Mononuclear cell (primary cell): ENCODE measurements at regions not wholly inside any gene's neighbourhood (a gene's known extent, or its start where the extent isn't known, plus 50 kb on each side); places are given as distances from the start of the nearest gene placed in this dataset.
A peak's percentile ranks its signal among the peaks of the same experiment; 100 is the strongest.

ENCODE experiments used
- H3K27me3 ChIP-seq: 2 replicates; pipeline ENCODE4 v1.6.0; 2011; ENCODE audit warnings: low read length, control low read depth; ENCODE audit not compliant: insufficient read depth
- H3K4me1 ChIP-seq: 2 replicates; pipeline ENCODE4 v1.5.1; 2011; ENCODE audit warnings: mild to moderate bottlenecking, low read length, control low read depth; ENCODE audit not compliant: insufficient read depth
- H3K4me3 ChIP-seq: 2 replicates; pipeline ENCODE4 v1.5.1; 2011; ENCODE audit warnings: mild to moderate bottlenecking, low read length, moderate library complexity
- H3K9me3 ChIP-seq: 2 replicates; pipeline ENCODE4 v1.5.1; 2011; ENCODE audit warnings: low read depth, mild to moderate bottlenecking, control low read depth, low read length

DNA sequence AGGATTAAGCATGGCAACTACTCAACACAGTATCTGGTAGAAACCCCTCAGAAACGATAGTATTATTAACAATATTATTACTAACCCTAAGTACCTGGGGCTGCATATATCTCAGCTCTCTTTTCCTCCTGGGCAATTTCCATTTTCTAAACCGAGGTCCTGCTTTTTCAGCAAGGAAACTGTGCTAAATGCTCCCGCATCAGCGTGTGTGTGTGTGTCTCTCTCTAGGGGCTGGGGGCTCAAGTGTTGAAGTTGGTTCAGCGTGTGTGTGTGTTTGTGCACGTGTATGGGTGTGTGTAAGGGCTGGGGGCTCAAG, 169.3 kb upstream of the MAF start:
- peak overlapping the region; percentile 53 for H3K4me3 ChIP-seq
- H3K27me3 ChIP-seq = no peaks in the 10 kb centered on the region

DNA sequence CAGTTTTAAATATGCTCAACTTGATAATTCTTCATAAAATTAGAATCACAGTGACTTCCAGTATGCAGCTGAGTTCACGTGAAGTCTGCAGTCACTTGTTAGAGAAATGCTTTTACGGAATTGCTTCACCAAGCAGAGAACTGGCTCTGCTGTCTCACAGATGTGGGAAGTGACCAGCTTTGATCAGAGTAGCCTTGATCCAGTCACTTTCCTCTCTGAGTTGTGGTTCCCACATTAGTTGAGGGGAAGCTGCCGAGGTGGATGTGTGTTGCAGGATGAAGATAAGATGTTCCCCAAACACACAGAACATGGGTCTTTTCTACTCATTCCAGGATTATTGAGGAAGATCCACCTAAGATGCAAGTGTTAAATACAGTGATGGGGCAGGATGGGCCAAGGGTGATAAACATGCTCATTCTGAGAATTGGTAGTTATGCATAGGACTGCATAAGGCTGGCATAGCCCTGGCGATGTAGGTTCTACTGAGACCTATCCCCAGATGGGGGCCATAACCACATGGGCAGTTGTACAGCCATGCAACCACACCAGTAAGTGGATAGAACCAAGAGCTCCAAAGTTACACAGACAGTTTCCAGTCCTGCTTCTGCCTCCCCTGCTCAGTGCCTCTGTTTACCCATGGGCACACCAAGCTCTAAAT, 168.9 kb upstream of the MAF start:
- H3K4me3 ChIP-seq = no peak overlapping the region
- H3K4me1 ChIP-seq = peaks cover 13% of the 10 kb centered on the region
- no peaks in the 10 kb centered on the region for H3K27me3 ChIP-seq
- no peaks in the 10 kb centered on the region for H3K9me3 ChIP-seq

More for the DNA sequence above, 169.3 kb upstream of the MAF start:
- H3K9me3 ChIP-seq = no peaks in the 10 kb centered on the region
- peaks cover 13% of the 10 kb centered on the region for H3K4me1 ChIP-seq

DNA sequence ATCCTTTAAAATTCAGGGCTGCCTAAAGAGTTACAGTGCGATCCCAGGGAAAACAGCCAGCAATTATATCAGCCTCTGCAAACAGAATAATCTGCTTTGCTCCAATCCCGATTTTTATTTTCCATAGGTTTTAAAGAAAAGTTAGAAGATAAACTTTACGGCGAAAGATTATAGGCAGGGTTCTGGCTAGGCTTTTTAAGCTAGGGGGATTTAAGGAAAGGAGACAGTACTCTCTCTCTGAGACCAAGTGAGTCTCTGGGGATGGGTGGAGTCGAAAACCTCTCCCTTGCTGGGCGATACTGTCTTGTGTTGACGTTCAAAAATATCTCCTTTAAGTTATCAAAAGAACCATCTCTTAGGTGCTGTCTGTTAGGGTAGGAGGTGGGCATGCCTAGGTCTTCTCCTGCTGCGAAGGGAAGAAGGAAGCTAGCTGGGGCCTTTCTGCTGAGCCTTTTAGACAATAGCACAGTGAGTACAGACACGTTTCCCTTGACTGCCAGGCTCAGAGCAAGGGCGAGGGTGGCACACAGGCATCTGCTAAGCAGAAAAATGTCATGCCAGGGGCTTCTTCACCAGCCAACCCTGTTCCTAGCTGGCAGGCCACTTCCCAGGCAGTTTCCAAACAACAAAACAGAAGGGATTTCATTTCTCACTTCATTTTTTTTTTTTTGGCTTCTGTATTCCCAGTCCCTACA, 167.9 kb upstream of the MAF start:
- Histone ChIP-seq H3K9me3 (no peaks in the 10 kb centered on the region), H3K27me3 (no peaks in the 10 kb centered on the region), H3K4me1 (peaks cover 13% of the 10 kb centered on the region), H3K4me3 (no peak overlapping the region)

DNA sequence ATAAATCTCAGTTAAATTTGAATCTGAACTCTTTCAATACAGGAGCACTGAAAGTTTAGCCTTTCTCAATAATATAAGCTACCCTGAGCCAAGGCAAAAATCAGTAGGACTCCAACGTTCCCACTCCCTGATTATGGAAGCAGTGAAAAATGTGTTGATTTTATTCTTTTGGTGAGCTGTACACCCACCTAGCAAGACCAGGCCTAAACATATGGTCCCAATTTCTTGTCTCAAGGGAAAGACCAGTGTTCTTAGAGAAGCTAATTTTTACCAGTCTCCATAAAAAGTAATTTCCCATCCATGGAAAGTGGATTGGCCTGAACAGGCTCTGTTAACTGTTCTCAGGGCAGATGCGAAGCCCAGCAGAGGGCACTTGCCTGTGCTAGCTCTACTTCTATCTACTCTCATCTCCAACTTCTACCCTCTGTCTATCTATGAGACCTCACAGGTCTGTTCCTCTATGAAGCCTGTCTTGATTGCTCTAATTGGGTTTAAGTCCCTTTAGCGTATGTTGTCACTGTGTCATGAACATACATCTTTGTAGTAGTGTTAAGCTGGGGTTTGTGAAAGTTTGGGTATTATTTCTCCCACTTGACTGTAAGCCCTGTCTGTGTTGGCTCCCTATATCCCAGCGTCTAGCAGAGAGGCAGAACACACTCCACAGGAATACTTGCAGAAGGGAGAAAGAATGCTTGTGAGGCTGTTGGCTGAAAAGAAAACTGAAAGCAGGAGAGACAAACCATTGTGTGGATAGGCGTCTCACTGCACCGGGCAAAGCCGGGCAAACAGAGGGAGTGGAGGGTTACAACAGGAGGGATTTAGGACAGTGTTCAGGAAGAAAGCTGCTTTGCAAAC, 167.1 kb upstream of the MAF start:
- H3K4me3 ChIP-seq = no peak overlapping the region
- H3K27me3 ChIP-seq = no peaks in the 10 kb centered on the region
- peaks cover 13% of the 10 kb centered on the region for H3K4me1 ChIP-seq
- H3K9me3 ChIP-seq = no peaks in the 10 kb centered on the region

DNA sequence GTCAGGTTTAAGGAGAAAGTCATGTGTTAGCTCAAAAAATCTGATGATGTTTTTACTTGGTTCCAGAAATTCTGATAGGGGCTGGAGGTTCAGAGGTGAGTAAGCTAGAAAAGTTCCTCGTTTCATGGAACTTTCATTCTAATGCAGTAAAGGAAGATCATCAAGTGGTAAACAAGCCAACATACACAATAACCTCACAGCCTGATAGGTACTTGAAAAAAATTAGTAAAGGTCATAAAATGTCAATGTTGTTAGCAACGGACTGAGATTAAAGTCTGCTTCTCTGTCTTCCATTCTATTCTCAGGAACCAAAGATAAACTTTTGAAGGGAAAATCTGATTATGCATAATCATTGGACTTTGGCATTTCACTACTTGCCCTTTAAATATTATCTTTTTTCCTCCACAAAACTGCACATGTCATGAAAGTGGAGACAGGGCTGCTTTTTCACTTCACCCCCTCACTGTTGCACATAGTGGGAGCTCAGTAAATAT, 165.4 kb upstream of the MAF start:
- Histone ChIP-seq H3K4me1 (peaks cover 12% of the 10 kb centered on the region), H3K27me3 (no peaks in the 10 kb centered on the region), H3K4me3 (no peak overlapping the region), H3K9me3 (no peaks in the 10 kb centered on the region)

DNA sequence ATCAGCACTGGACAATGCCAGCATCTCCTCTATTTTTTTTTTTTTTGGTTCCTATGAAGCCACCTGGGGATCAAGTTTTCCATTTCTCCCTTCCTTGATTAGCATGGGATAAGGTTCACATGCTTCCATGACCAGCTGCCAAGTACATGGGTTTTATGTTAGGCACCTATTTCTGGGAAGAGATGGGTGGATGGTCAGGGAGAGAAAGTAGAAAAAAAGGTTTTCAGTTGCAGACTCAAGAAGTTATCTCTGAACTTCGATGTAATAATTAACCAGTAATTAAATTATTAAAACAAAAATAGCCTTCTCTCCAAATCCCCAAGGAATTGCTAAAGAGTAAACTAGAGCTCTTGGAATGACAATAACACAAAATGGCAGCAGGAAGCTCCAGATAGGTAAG, 164.9 kb upstream of the MAF start:
- H3K4me1 ChIP-seq = peaks cover 8% of the 10 kb centered on the region
- H3K27me3 ChIP-seq = no peaks in the 10 kb centered on the region
- no peaks in the 10 kb centered on the region for H3K9me3 ChIP-seq
- no peak overlapping the region for H3K4me3 ChIP-seq

DNA sequence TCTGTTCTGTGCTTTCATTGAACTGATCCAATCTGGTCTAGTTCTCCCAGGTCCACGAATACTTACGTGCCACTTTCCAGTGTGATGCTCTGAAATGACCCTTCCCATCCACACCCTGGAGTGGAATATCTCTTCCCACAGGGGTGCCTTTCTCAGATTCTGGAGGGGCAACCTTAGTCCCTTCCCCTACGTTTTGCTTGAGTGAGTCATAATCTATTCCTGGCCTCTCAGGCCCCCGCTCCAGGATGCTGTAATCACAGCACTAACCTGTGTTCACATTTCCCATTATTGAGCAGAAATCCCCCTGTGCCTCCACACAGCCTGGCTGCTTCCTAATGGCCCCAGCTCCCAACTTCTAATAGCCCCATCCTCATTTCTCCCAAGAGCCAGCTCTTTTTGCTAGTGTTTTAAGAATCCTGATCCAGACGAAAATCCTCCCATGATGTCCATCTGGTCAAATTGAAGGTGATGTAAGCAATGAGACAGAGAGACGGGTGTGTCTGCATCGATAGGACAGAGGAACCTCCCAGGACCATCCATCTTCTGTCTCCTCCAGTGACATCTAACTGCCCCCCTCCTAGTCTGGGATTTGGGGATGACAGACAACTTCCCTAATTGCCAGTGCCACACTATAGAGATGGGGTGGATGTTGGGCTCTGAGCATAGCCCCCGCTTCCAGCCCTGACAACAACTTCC, 164.0 kb upstream of the MAF start:
- Histone ChIP-seq H3K4me3 (no peak overlapping the region), H3K9me3 (no peaks in the 10 kb centered on the region), H3K4me1 (peaks cover 1% of the 10 kb centered on the region), H3K27me3 (no peaks in the 10 kb centered on the region)

DNA sequence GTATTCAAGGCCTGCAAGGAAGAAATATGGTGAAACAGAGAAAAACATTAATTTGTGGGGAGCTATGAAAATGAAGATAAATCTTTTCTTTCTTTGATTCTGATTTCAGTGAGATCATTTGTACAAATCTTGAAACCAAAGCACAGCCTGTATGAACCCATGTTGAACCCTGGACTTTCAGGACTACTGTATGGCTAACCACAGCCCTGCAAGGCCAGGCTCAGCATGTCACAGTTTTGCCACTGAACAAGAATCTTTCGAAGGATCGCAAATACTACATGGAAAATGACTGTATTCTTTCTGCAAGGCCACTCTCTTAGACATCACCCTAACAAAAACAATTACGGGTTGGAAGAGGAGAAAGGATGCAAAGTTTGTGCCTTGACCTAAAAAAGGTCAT, 161.7 kb upstream of the MAF start:
- Histone ChIP-seq H3K4me3 (no peak overlapping the region), H3K9me3 (no peaks in the 10 kb centered on the region), H3K27me3 (no peaks in the 10 kb centered on the region), H3K4me1 (no peaks in the 10 kb centered on the region)

DNA sequence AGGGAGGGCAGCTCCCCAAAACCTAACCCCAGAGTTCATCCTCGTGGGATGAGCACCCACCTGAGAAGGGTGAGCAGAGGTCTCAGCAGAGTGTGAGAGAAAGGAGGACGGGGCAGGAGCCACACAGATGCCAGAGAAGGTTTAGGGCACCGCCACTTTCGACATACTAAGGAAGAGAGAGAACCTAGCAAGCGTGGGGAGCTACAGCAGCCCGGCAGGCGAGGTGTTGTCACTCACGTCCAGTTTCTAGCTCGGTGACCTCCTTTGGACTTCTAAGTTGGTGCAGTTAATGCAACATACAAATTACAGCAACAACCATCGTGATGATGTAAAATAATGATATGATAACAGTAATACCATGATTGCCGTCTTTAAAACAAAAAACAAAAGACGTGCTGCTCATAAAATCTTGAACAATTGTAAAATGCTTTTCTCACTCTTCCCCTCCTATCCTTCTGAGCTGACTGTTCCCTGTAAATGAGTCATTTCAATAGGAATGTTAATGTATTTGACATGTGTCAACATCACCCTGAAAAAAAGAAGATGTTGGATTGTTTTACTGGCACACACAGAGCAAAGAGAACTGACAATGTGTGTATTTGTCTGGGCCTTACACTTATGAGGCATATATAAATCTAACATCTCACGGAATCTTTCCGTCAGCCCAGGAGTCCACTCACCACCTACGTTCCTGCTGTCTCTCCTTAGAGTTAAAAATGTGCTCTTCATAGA, 158.2 kb upstream of the MAF start:
- no peaks in the 10 kb centered on the region for H3K4me1 ChIP-seq
- H3K4me3 ChIP-seq = no peak overlapping the region
- H3K9me3 ChIP-seq = no peaks in the 10 kb centered on the region

DNA sequence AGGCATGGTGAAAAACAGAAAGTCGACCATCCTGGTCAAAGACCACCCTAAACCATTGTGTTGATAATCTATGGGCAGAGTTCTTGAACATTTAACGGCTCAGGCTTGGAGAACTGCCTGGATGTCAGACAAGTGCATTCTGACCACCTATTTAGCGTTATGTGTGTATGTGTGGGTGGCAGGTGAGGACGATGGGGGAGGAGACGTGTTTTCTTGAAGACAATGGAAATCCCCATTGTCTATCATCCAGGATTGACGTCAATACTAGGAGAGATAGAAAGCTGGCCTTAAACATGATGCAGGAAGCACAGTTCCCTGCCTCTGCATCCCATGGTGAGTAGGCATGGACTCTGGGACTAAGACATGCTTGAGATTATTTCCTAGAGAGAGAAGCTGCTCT, 157.4 kb upstream of the MAF start:
- Histone ChIP-seq H3K4me1 (no peaks in the 10 kb centered on the region), H3K27me3 (no peaks in the 10 kb centered on the region), H3K4me3 (no peak overlapping the region), H3K9me3 (no peaks in the 10 kb centered on the region)

More for the DNA sequence above, 158.2 kb upstream of the MAF start:
- no peaks in the 10 kb centered on the region for H3K27me3 ChIP-seq

DNA sequence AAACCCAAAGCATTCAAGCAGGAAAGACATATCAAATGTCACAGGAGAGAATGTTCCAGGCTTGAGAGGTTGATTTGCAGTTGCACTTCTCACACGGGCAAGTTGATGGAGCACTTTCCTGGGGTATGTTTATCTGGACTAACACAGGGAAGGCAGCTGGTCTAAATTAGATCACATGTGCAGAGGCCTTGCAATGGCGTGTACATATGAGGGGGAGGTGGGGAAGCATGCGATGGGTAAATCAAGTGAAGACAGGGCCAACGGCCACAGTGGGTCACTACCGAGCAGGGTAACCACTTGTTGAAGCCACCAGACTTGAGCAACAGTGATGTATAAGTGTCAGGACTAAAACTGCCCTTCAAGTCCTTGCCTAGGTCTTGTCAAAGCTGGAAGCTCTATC, 156.6 kb upstream of the MAF start:
- H3K27me3 ChIP-seq = no peaks in the 10 kb centered on the region
- H3K9me3 ChIP-seq = no peaks in the 10 kb centered on the region
- no peaks in the 10 kb centered on the region for H3K4me1 ChIP-seq
- no peak overlapping the region for H3K4me3 ChIP-seq

DNA sequence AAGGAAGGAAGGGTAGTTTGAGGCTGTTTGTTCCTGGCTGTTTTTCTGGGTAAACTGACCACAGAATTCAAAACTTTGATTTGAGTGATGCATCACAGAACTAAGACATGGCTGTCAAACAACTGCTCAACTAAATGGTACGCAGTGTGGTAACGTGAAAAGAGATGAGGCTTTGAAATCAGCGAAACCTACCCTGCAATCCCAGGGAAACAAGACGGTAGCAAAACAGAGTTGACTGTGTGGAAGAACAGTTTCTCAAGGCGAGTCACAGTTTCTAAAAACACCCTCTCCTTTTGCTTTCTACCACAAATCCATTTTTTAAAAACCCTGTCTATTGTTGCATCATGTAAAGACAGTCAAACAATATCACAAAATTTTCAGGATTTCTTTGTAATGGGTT, 156.0 kb upstream of the MAF start:
- Histone ChIP-seq H3K4me3 (no peak overlapping the region), H3K27me3 (no peaks in the 10 kb centered on the region), H3K9me3 (no peaks in the 10 kb centered on the region), H3K4me1 (no peaks in the 10 kb centered on the region)

DNA sequence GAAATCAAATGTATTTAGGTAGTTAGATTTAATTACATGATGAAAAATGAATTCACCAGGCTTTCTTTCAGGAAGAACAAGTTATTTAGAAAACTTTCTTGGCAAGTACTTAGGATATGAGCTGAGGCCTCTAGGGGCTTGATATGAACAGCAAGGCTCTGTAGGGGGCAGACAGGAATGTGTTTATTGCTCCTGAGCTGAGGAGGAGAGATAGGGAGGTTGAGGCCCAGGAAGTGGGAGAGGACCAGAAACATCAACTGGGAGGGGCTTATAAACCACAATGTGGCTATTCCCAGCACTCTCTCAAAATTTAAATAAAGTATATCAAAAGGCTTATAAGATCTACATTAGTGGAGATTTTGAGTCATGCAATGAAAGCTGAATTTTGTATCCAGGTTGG, 154.0 kb upstream of the MAF start:
- no peaks in the 10 kb centered on the region for H3K4me1 ChIP-seq
- H3K4me3 ChIP-seq = no peak overlapping the region
- no peaks in the 10 kb centered on the region for H3K9me3 ChIP-seq
- no peaks in the 10 kb centered on the region for H3K27me3 ChIP-seq

DNA sequence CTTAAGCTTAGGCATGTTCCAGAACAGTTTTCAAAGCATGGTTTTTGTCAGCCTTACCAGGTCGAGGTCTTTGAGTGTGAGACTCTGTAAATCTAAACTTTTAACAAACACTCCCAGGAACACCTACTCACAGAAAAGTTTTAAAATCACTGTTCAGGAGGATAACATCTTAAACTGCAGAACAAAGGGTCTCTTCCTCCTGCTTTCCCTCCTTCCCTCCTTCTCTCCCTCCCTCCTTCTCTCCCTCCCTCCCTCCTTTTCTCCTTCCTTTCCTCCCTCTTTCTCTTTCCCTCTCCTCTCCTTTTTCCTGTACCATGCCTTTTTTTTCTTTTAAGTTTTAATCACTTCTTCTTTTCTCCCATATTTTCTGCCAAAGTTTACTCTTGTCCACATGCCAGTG, 153.5 kb upstream of the MAF start:
- no peak overlapping the region for H3K4me3 ChIP-seq
- no peaks in the 10 kb centered on the region for H3K27me3 ChIP-seq
- H3K4me1 ChIP-seq = no peaks in the 10 kb centered on the region
- no peaks in the 10 kb centered on the region for H3K9me3 ChIP-seq
